HG03460 (cell line): ENCODE measurements at regions not wholly inside any gene's neighbourhood (a gene's known extent, or its start where the extent isn't known, plus 50 kb on each side); places are given as distances from the start of the nearest gene placed in this dataset.
"Not testable (repeated sequence)": the region's sequence is repeated elsewhere in the genome, so short reads cannot be mapped to it uniquely, and the experiment has no call there.

ENCODE experiments used
- ATAC-seq: cut with Tn5 transposase; IDR thresholded peaks from one replicate; pipeline ENCODE4 v1.9.1; 2021; ENCODE audit not compliant: unreplicated experiment

DNA sequence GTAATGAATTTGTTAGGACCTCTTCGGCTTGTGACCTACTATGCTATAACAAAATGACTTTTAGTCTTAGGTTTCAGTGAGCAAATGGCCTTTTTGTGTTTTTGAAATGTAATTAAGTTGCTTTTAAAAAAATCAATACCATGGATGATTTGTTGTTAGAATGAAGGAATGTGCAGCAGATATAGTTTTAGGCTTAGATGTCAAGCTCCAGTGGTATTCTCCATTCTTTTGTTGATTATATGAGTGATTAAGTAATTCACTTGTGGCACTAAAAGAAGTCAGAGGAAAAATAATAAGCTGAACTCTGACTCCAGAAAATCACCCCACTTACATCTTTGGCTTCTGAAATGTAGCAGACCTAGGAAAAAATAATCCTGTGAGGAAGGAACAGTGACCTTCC is 474.1 kb upstream of the MIS18BP1 start:
- ATAC-seq = no peak

DNA sequence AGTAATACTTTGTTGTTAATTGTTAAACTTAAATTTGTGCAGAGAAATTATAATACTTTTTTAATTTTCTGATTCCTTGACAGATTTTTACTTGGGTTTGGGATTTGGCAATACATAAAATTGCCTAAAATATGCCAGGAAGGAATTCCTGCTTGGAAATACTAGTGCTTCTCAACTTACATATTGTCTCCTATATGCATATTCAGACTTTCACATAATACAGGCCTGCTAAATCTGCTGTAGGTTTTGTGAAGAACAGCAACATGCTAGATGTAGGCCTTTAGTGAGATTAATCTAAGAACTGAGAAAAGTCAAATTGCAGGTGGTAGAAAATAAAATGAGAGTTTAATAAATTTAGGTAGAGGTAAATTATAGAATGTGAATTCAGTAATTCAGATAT is 468.5 kb upstream of the MIS18BP1 start:
- no peak for ATAC-seq

DNA sequence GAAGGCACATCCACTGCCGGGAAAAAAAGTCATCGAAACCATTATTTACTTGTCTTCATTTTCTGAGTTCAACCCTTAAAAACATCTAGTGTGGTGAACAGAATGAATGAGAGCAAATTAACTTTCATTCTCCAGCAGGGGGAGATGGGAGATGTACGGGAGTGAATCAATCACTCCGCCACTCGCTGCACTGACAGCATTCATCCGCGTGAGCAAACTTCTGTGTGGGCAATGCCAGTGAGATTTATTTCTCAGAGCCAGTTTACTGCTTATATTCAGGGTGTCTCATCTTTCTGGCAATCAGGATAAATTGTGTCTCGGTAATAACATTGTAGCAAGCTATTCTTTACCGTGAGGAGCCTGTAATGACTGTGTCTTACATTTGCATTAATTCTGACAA is 463.6 kb upstream of the MIS18BP1 start:
- ATAC-seq = no peak

DNA sequence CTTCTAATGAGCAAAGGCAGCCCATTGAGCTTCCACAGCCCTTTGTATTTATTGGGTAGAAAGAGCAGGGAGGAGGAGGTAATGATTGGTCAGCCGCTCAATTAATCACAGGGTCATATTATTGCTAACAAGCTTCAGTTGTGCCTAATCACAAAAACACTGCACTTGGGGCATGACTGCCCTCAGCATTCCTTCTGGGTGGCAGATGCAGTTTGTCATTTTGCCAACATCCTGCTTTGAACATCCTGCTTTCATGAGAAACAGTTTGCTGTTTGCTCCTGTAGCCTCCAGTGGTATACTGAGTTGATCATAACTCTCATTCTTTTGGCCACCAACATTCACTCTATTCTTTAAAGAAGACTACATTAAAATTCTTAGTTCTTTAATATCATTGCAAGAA is 462.9 kb upstream of the MIS18BP1 start:
- ATAC-seq = no peak

DNA sequence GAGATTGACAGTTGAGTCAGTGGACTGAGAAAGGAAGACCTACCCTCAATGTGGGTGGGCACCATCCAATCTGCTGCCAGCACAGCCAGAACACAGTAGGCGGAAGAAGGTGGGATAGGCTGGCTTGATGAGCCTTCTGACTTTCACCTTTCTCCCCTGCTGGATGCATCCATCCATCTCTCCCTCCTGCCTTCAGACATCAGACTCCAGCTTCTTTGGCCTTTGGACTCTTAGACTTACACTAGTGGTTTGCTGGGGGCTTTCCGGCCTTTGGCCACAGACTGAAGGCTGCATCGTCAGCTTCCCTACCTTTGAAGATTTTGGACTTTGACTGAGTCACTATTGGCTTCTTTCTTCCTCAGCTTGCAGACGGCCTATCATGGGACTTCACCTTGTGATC is 456.5 kb upstream of the MIS18BP1 start:
- no peak for ATAC-seq

DNA sequence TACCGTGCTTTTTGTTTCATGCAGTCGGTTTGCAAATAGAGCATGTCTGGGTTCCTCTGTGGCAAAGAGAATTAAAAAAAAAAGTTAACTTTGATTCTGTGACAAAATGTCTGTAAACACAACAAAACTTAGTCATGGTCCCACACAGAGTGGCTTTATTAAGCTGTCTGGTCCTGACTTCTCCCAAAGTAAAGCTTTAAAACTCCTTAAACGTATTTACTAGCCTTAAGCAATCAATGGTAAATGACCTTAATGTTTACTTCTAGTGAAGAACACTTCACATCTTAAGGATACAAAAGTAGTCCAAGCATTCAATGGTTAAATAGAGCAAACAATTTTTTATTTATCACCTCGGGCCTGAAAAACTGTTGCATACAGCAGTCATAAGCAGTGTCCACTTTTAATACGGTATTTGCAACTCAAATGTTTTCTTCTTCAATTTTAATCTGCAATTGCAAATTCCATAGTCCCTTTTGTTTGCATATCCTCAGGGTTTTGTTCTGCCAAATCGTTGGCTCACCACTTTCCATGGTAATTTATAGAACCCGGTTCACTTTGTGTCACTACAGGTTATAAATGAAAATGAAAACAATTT is 453.0 kb upstream of the MIS18BP1 start:
- ATAC-seq = no peak

DNA sequence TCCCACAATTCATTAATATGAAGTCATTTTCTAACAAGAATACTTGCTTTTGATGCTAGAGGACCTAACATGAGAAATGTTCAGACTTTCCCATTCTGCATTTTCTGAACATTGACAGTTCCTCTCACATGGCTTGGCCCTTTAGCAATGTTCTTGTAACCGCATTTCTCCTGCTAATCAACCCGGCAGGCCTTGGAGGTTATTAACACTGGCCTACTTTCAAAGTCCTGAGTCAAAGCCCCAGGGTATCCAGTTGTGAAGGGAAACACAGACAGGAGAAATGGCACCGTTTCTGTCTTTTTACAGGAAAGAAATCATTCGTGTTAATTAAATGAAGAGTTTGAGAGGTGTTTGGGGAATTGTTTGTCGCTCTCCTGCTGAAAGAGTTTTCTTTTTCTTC is 446.5 kb upstream of the MIS18BP1 start:
- ATAC-seq = no peak

DNA sequence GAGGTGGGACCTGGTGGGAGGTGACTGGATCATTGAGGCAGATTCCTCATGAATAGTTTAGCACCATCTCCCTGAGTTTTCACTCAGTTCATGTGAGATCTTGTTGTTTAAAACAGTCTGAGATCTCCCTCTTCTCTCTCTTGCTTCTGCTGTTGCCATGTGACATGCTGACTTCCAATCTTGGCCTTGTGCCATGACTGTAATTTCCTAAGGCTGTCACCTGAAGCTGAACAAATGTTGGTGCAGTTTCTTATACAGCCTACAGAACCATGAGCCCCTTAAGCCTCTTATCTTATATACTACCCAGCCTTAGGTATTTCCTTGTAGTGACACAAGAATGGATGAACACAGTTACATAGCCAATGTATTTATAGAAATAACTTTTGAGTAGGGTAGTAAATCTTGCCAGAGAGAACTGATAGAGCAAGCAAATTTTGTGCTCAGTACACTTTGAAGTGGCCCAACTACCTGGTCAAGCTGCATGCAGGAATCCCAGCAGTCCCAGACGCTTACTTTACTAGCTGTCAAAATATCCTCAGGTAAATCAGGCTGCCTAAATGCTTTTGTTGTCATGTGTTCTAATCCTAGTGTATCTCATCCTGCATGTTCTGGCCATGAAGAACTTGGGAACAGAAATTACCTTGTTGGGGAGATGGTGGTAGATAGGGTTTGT is 445.6 kb upstream of the MIS18BP1 start:
- ATAC-seq = no peak

DNA sequence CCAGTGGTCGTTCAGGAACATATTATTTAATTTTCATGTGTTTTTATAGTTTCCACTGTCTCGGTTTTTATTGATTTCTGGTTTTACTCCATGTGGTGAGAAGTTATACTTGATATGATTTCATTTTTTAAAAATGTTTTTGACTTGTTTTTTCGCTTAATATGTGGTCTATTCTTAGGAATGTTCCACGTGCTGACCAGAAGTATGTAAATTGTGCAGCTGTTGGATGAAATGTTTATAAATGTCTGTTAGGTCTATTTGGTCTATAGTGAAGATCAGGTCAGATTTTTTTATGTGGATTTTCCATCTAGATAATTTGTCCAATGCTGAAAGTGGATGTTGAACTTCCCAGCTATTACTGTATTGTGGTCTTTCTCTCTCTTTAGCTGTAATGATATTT is 433.8 kb upstream of the MIS18BP1 start:
- ATAC-seq = no peak

DNA sequence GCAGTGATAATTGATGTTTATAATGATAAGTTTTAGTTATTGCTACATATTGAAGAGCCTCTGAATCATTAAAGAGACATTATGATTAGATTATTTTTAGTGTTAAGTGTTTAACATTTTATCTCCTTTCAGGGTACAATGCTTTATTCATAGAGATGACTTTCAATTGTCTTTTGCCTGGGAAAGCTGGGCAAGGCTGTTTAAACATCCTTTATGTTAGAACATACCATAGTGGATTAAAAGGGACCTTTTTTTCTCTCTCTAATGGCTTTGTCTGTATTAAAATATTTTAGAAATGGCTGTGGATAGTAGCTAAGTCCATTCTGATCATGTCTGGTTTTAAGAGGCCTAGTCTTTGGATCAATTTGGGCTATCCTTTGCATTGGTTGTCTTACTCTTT is 427.5 kb upstream of the MIS18BP1 start:
- no peak for ATAC-seq

DNA sequence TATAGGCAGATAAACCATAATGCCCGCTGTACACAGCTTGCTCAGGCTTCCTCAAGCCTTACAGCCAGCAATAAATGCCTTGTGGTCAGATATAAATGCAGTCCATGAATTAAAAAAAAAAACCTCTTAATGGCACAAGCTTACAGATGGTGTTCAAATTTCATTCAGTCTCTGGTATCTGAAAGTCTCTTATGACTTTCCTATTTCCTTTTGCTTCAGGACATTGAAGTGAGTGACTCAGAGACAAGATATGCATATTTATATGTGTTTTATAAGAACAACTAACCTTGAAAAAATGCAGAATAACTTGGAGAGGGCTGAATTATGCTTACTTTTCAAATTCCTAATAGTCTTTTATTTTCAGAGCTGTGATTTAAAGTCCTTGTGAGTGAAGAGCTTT is 426.9 kb upstream of the MIS18BP1 start:
- no peak for ATAC-seq

DNA sequence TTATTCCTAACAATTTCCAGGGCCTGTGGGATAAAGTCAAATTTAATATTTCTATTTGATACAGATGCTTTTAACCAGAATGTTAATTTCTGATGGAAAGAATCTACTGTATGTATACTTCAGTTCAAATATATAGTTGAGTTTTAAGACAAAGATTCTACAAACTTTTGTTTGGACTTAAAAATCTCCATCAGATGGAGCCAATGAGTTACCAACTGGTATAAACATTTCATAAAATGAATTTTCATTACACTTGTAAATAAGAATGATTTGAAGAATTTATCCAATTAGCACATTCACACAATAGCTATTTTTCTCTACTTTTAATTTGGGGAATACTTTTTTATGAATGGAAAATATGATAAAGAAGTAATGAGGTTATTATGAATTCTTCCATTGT is 425.2 kb upstream of the MIS18BP1 start:
- ATAC-seq = no peak

DNA sequence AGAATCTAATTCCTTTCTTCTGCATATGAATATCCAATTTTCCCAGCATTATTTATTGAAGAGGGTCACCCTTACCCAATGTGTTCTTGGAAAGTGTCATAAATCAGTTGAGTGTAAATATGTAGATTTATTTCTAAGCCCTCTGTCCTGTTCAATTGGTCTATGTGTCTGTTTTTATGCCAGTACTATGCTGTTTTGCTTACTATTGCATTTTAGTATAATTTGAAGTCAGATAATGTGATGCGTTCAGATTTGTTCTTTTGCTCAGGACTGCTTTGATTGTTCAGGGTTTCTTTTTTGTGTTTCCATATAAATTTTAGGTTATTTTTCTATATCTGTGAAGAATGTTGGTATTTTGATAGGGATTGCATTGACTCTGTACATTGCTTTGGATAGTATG is 420.4 kb upstream of the MIS18BP1 start:
- no peak for ATAC-seq

DNA sequence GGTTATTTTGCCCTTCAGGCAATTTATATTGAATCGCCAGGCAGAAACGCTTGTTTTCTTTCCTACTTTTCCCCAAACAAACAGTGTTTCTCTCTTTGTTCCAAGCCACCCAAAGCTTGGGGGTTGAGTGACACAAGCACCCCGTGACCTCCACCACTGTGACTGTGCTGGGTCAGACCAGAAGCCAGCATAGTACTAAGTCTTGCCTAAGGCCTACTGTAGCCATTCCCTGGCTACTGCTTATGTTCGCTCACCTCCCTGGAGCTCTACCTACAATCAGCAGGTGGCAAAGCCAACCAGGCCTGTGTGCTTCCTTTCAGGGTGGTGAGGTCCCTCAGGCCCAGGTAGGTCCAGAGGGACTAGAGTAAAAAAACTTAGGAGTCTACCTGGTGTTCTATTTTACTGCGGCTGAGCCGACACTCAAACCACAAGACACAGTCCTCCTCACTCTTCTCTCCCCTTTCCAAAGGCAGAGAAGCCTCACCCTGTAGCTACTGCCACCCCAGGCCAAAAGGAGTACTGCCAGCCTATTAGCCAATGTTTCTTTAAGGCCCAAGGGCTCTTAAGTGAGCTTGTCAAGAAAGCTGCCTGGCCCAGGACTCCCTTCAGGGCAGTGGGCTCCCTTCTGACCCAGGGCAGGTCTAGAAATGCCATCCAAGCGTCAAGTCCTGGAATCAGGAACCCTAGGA is 411.8 kb upstream of the MIS18BP1 start:
- no peak for ATAC-seq

DNA sequence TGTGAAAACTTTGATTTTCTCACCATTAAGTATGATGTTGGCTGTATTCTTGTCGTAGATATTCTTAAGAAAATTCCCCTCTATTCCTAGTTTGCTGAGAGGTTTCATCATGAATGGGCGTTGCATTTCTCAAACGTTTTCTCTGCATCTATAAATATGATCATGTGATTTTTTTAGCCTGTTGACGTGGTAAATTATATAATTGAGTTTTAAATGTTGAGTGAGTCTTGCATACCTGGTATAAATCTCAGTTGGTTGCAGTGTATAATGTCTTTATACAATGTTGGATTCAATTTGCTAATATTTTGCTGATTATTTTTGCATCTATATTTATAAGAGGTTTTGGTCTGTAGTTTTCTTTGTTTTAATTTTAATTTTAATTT is 405.9 kb upstream of the MIS18BP1 start:
- ATAC-seq = no peak

DNA sequence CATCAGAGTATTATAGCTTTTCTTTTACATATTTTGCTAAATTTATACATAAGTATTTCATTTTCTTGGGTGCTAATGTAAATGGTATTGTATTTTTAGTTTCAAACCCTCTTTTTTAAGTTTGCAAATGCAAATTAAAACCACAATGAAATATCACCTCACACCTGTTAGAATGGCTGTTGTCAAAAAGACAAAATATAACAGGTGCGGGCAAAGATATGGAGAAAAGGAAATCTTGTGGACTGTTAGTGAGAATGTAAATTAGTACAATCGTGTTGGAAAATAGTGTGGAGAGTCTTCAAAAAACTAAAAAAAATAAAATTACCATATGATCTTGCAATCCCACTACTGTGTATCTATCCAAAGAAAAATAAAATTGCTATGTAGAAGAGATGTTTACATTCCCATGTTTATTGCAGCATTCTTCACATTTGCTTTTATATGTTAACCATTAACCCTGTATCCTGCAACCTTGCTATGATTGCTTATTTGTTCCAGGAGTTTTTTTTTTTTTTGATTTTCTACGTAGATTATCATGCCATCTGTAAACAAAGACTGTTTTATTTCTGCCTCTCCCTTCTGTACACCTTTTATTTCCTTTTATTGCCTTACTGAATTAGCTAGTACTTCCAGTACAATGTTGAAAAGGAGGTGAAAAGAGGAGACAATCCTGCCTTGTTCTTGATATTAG is 405.4 kb upstream of the MIS18BP1 start:
- no peak for ATAC-seq

DNA sequence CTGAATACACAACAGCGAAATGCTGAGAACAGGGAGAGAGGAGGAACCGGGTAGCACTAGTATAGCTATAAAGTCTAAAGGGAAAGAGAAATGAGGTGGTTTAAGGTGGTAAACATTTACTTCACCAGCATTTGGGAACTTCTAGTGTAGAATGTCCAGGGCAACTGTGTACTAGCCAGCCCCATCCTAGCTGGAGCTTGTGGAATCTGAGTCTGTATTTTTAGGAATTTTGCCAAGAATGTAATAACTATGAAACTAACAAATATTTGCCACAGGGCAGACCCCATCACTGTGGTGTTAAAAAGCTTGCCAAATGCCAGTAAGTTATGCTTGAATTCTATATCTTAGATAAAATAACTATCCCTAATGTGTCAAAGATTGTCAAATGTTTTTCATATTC is 398.9 kb upstream of the MIS18BP1 start:
- no peak for ATAC-seq

DNA sequence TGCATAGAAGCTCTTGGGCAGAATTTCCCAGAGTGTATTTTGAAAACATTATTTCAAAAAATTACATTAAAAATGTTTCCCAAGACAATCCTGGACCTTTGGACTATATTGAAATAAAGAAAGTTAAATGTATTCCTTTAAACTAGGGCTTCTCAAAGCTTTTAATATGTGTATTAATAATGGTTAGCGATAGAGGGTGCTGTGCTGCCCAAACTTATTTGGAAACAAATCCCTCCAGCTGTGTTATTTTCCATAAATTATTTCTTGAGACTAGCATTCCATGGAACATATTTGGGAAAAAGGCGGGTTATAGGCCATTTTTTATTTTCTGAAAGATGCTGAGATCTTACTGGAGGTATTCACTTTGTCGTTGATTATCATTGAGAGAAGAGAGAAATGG is 397.8 kb upstream of the MIS18BP1 start:
- ATAC-seq = no peak

DNA sequence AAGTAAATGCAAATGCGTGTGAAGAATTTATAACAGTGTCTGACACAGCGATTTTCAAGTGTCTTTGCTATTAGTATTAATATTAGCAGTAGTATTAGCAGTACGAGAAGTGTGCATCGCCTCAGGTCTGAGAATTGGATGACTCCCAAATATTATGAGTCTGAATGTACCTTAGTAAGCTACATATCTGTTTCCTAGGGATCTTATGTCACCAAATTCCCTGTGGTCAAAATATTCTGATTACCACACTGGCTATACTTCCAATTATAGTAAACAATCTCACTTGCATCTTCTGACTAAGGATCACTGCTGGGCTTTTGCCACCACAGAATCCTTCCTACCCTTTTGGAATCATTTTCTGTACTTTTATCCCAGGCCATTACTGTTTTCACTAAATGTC is 396.0 kb upstream of the MIS18BP1 start:
- ATAC-seq = no peak

DNA sequence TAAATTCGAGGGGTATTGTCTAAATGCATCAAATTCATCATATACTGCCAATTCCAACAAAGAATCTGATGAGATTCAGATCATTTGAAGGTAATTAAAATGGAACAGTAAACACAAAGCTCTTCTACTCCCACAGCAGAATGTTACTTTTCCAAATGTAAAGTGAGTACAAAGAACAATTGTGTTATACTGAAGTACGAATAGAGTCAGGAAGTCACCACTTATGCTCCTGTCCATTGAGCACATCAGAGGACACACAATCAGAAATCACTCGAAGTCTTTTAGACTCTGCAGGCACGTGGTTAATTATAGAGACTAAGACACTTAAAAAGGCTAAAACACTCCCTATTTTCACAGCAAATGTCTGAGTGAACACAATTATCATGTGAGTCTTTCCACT is 388.5 kb upstream of the MIS18BP1 start:
- ATAC-seq = no peak

DNA sequence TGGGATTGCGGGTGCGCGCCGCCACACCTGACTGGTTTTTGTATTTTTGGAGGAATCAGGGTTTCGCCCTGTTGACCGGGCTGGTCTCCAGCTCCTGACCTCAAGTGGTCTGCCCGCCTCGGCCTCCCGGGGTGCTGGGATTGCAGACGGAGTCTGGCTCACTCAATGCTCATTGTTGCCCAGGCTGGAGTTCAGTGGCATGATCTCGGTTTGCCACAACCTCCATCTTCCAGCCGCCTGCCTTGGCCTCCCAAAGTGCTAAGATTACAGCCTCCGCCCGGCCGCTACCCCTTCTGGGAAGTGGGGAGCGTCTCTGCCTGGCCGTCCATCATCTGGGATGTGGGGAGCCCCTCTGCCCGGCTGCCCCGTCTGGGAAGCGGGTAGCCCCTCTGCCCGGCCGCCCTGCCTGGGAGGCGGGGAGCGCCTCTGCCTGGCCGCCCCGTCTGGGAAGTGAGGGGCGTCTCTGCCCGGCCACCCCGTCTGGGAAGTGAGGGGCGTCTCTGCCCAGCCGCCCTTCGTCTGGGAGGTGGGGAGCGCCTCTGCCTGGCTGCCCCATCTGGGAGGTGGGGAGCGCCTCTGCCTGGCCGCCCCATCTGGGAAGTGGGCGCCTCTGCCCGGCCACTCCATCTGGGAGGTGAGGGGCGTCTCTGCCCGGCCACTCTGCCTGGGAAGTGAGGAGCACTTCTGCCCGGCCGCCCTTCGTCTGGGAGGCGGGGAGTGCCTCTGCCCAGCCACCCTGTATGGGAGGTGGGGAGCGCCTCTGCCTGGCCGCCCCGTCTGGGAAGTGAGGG is 381.8 kb upstream of the MIS18BP1 start:
- not testable (repeated sequence) for ATAC-seq
